Neural cell (in vitro differentiated cells): ENCODE measurements at regions not wholly inside any gene's neighbourhood (a gene's known extent, or its start where the extent isn't known, plus 50 kb on each side); places are given as distances from the start of the nearest gene placed in this dataset.

Experiments
- H2AFZ ChIP-seq: fragments of 200-600, 300-800 bp; sonication (generic), shearing (Covaris generic); 2 replicates; pipeline ENCODE4 v1.6.0; 2014; ENCODE audit warnings: low read depth, mild to moderate bottlenecking, antibody characterized with exemption, low read length, moderate library complexity
- H3F3A ChIP-seq: fragments of 200-600 bp; shearing (Covaris generic); 2 replicates; pipeline ENCODE4 v1.6.1; 2016; ENCODE audit warnings: mild to moderate bottlenecking, moderate library complexity, mixed read lengths, antibody characterized with exemption, low read length; ENCODE audit not compliant: insufficient read depth, poor library complexity, severe bottlenecking
- H3K27ac ChIP-seq: fragments of 200-600, 300-800 bp; sonication (generic), shearing (Covaris generic); 2 replicates; pipeline ENCODE4 v1.5.1; 2014; ENCODE audit warnings: mild to moderate bottlenecking, low read length, moderate library complexity
- H3K27me3 ChIP-seq: fragments of 300-800, 200-600 bp; sonication (generic), shearing (Covaris generic); 2 replicates; pipeline ENCODE4 v1.6.0; 2014; ENCODE audit warnings: mild to moderate bottlenecking, low read depth, low read length, moderate library complexity; ENCODE audit not compliant: insufficient read depth
- H3K36me3 ChIP-seq: fragments of 300-800, 200-600 bp; sonication (generic), shearing (Covaris generic); 2 replicates; pipeline ENCODE4 v1.5.1; 2014; ENCODE audit warnings: mild to moderate bottlenecking, antibody characterized with exemption, low read length, moderate library complexity; ENCODE audit not compliant: insufficient read depth
- H3K4me2 ChIP-seq: fragments of 300-800, 200-600 bp; sonication (generic), shearing (Covaris generic); 2 replicates; pipeline ENCODE4 v1.6.0; 2014; ENCODE audit warnings: mild to moderate bottlenecking, low read length
- H3K4me3 ChIP-seq: fragments of 300-800, 200-600 bp; sonication (generic), shearing (Covaris generic); 2 replicates; pipeline ENCODE4 v1.5.1; 2014; ENCODE audit warnings: mild to moderate bottlenecking, low read length, moderate library complexity
- H3K79me2 ChIP-seq: fragments of 200-600 bp; shearing (Covaris generic); replicated peaks from 2 replicates; pipeline ENCODE4 v1.6.0; 2014; ENCODE audit warnings: mild to moderate bottlenecking, low read length, moderate library complexity; ENCODE audit not compliant: insufficient read depth
- H3K9ac ChIP-seq: fragments of 300-800, 200-600 bp; sonication (generic), shearing (Covaris generic); 2 replicates; pipeline ENCODE4 v1.6.1; 2016; ENCODE audit warnings: mild to moderate bottlenecking, low read length, mixed read lengths
- H3K9me2 ChIP-seq: fragments of 200-600 bp; shearing (Covaris generic); 2 replicates; pipeline ENCODE4 v1.6.1; 2016; ENCODE audit warnings: mild to moderate bottlenecking, low read length, mixed read lengths; ENCODE audit not compliant: insufficient read depth
- H3K9me3 ChIP-seq: fragments of 200-600, 300-800 bp; sonication (generic), shearing (Covaris generic); 2 replicates; pipeline ENCODE4 v1.6.1; 2016; ENCODE audit warnings: mild to moderate bottlenecking, mixed run types, low read length, moderate library complexity, mixed read lengths
- H4K20me1 ChIP-seq: fragments of 200-600 bp; shearing (Covaris generic); 2 replicates; pipeline ENCODE4 v1.6.1; 2016; ENCODE audit warnings: mild to moderate bottlenecking, mixed run types; ENCODE audit not compliant: insufficient read depth
- EP300 ChIP-seq: fragments of 450-650 bp; conservative IDR thresholded peaks from 2 replicates; pipeline ENCODE4 v1.6.1; 2014; ENCODE audit warnings: antibody characterized with exemption, mild to moderate bottlenecking, moderate library complexity; ENCODE audit not compliant: poor library complexity, severe bottlenecking
- EZH2 ChIP-seq: fragments of 200-600, 300-800 bp; shearing (Covaris generic), sonication (generic); IDR thresholded peaks from 2 replicates; pipeline ENCODE4 v1.6.1; 2014; ENCODE audit warnings: antibody characterized with exemption, low read length, borderline replicate concordance, mild to moderate bottlenecking; ENCODE audit not compliant: insufficient read depth, poor library complexity, severe bottlenecking
- MXI1 ChIP-seq: fragments of 450-650 bp; conservative IDR thresholded peaks from 2 replicates; pipeline ENCODE4 v1.6.1; 2014; ENCODE audit warnings: antibody characterized with exemption, mild to moderate bottlenecking; ENCODE audit not compliant: poor library complexity, severe bottlenecking
- POLR2AphosphoS5 ChIP-seq: IDR thresholded peaks from 2 replicates; pipeline ENCODE4 v1.6.1; 2012
- RAD21 ChIP-seq: fragments of 450-650 bp; conservative IDR thresholded peaks from 2 replicates; pipeline ENCODE4 v1.6.1; 2014; ENCODE audit warnings: antibody characterized with exemption, mild to moderate bottlenecking, moderate library complexity
- SMC3 ChIP-seq: fragments of 450-650 bp; conservative IDR thresholded peaks from 2 replicates; pipeline ENCODE4 v1.6.1; 2014; ENCODE audit warnings: antibody characterized with exemption, mild to moderate bottlenecking, moderate library complexity; ENCODE audit not compliant: poor library complexity
- TAF1 ChIP-seq: IDR thresholded peaks from 2 replicates; pipeline ENCODE4 v1.6.1; 2012; ENCODE audit warnings: low read depth
- TF ChIP-seq, protein P1 (sequence below): fragments of 450-650 bp; IDR thresholded peaks from 2 replicates; pipeline ENCODE4 v1.5.1; 2014; ENCODE audit warnings: antibody characterized with exemption, mild to moderate bottlenecking, moderate library complexity; ENCODE audit not compliant: poor library complexity, severe bottlenecking
- TF ChIP-seq, protein P2 (sequence below): IDR thresholded peaks from 2 replicates; pipeline ENCODE4 v1.6.1; 2012; ENCODE audit warnings: borderline replicate concordance

DNA sequence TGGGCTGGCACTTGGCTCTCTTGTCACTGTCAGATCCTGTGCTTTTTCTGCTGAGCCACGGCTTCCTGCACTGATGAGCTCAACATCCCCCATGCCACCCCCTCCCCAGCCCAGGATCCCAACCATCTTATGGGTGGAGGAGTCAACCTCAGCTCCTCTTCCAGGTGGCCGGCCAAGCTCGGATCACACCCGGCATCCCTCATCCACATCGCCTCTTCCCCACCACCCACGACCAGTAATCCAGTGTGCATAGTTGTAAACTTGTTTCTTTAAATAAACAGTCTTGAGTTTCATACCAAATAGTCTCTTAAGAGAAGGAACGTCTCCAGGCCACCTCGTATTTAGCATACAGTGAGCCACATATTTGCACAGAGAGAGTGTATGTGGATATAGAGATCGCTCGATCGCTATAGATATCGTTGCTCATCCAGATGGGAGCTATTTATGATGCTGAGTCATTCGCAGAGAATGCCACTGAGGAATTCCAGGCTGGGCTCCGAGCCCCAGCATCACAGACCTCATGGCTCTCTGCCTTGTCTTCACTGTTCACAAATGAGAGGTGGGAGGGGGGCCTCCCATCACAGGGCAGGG lies 61.8 kb upstream of the CPLX2 start:
- Histone ChIP-seq H3K9me2 (no peaks in the 10 kb centered on the region), H3K9ac (no peak overlapping the region), H3K9me3 (no peaks in the 10 kb centered on the region), H3K79me2 (no peaks in the 10 kb centered on the region), H4K20me1 (no peaks in the 10 kb centered on the region), H2AFZ (no peak overlapping the region), H3K27ac (no peak overlapping the region), H3K4me2 (no peak overlapping the region), H3K27me3 (no peaks in the 10 kb centered on the region), H3F3A (no peaks in the 10 kb centered on the region), H3K36me3 (no peaks in the 10 kb centered on the region), H3K4me3 (no peak overlapping the region)
- TF ChIP-seq SMC3: no peak
- no peak for TF ChIP-seq EP300
- TF ChIP-seq, protein P1, sequence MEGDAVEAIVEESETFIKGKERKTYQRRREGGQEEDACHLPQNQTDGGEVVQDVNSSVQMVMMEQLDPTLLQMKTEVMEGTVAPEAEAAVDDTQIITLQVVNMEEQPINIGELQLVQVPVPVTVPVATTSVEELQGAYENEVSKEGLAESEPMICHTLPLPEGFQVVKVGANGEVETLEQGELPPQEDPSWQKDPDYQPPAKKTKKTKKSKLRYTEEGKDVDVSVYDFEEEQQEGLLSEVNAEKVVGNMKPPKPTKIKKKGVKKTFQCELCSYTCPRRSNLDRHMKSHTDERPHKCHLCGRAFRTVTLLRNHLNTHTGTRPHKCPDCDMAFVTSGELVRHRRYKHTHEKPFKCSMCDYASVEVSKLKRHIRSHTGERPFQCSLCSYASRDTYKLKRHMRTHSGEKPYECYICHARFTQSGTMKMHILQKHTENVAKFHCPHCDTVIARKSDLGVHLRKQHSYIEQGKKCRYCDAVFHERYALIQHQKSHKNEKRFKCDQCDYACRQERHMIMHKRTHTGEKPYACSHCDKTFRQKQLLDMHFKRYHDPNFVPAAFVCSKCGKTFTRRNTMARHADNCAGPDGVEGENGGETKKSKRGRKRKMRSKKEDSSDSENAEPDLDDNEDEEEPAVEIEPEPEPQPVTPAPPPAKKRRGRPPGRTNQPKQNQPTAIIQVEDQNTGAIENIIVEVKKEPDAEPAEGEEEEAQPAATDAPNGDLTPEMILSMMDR: no peak
- TF ChIP-seq MXI1: no peak
- no peak for TF ChIP-seq RAD21
- no peak for TF ChIP-seq POLR2AphosphoS5

DNA sequence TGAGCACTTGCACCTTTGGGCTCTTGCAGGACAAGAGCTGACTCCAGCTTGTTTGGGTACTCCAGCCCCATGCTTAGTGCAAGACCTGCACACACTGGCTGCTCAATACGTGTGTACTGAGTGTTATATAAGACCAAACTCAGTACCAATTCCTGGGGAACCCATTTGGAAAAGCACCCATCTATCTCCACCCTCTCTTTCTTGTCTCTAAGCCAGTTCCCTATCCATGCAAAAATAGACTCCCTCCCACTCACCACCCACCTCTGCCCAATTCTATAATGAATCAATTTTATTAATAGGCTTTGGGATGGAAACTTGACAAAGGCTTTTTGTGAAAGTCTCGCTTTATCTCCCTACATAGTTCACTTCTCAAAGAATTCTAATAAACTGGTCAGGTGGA lies 60.9 kb upstream of the CPLX2 start:
- no peak overlapping the region for H2AFZ ChIP-seq
- no peak overlapping the region for H3K27ac ChIP-seq
- no peaks in the 10 kb centered on the region for H3K27me3 ChIP-seq
- TF ChIP-seq POLR2AphosphoS5 (no peak), EZH2 (no peak), RAD21 (no peak), EP300 (no peak), MXI1 (no peak), SMC3 (no peak), TAF1 (no peak)
- TF ChIP-seq, protein P1: no peak
- TF ChIP-seq, protein P2, sequence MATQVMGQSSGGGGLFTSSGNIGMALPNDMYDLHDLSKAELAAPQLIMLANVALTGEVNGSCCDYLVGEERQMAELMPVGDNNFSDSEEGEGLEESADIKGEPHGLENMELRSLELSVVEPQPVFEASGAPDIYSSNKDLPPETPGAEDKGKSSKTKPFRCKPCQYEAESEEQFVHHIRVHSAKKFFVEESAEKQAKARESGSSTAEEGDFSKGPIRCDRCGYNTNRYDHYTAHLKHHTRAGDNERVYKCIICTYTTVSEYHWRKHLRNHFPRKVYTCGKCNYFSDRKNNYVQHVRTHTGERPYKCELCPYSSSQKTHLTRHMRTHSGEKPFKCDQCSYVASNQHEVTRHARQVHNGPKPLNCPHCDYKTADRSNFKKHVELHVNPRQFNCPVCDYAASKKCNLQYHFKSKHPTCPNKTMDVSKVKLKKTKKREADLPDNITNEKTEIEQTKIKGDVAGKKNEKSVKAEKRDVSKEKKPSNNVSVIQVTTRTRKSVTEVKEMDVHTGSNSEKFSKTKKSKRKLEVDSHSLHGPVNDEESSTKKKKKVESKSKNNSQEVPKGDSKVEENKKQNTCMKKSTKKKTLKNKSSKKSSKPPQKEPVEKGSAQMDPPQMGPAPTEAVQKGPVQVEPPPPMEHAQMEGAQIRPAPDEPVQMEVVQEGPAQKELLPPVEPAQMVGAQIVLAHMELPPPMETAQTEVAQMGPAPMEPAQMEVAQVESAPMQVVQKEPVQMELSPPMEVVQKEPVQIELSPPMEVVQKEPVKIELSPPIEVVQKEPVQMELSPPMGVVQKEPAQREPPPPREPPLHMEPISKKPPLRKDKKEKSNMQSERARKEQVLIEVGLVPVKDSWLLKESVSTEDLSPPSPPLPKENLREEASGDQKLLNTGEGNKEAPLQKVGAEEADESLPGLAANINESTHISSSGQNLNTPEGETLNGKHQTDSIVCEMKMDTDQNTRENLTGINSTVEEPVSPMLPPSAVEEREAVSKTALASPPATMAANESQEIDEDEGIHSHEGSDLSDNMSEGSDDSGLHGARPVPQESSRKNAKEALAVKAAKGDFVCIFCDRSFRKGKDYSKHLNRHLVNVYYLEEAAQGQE: no peak
- no peaks in the 10 kb centered on the region for H3K79me2 ChIP-seq
- H3K9ac ChIP-seq: no peak overlapping the region
- H3K4me3 ChIP-seq: no peak overlapping the region
- no peaks in the 10 kb centered on the region for H4K20me1 ChIP-seq
- no peaks in the 10 kb centered on the region for H3K36me3 ChIP-seq
- H3K9me3 ChIP-seq: no peaks in the 10 kb centered on the region
- H3F3A ChIP-seq: no peaks in the 10 kb centered on the region
- H3K9me2 ChIP-seq: no peaks in the 10 kb centered on the region
- H3K4me2 ChIP-seq: no peak overlapping the region
